Urinary bladder (tissue), 3 donors: ENCODE measurements at regions not wholly inside any gene's neighbourhood (a gene's known extent, or its start where the extent isn't known, plus 50 kb on each side); places are given as distances from the start of the nearest gene placed in this dataset.
"Not testable (repeated sequence)": the region's sequence is repeated elsewhere in the genome, so short reads cannot be mapped to it uniquely, and the experiment has no call there.

Source experiments
- DNase-seq: peaks from one replicate; pipeline ENCODE4 v3.0.0-alpha.2; 2015; ENCODE audit errors: extremely low spot score
- H3K27ac ChIP-seq: one replicate; pipeline ENCODE4 v1.5.1; 2013; ENCODE audit warnings: low read depth, mild to moderate bottlenecking, moderate library complexity
- H3K36me3 ChIP-seq: one replicate; pipeline ENCODE4 v1.6.1; 2013; ENCODE audit warnings: mild to moderate bottlenecking, moderate library complexity; ENCODE audit not compliant: insufficient read depth
- H3K4me1 ChIP-seq: one replicate; pipeline ENCODE4 v1.6.1; 2013; ENCODE audit warnings: mild to moderate bottlenecking, moderate library complexity; ENCODE audit not compliant: insufficient read depth
- H3K4me3 ChIP-seq: one replicate; pipeline ENCODE4 v1.5.1; 2013; ENCODE audit warnings: low read depth, low read length
- WGBS: extraction: QIAGEN DNeasy Blood & Tissue Kit; methylation state at CpG from one replicate; pipeline ENCODE4 v1.1.7; 2013; 5-methylcytosine and 5-hydroxymethylcytosine counted together
- donor health status: healthy with polysubstance abuse.
- donor health status: healthy.

DNA sequence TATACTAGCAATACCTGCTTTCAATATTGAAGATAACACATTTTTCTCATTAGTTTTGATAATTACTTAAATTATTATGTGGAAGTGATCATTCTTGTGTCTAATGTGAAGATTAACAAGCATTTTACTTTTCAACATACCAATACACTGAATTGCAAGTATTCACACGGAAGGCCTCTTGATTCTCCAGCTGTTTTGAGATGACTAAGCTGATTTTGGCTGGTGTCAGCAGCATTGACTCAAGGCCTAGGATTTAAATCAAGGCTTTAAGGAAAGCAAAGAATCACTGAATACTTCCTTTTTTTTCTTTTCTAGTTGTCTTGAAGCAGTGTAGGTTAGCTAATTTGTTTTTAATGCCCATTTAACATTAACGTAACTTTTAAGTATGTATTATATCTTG, 373.7 kb downstream of the SRGAP2C start:
- DNase-seq, result no peak
- H3K4me3 ChIP-seq, result no peak overlapping the region
- H3K4me1 ChIP-seq, result no peaks in the 10 kb centered on the region
- no peak overlapping the region for H3K27ac ChIP-seq
- WGBS, result 47% methylated on average over 2 of the region's 2 CpGs
- no peaks in the 10 kb centered on the region for H3K36me3 ChIP-seq

GRCh38 chr1:121566346-121566745, 381.6 kb downstream of the SRGAP2C start:
- no peak overlapping the region for H3K4me3 ChIP-seq
- no peaks in the 10 kb centered on the region for H3K4me1 ChIP-seq
- no peak overlapping the region for H3K27ac ChIP-seq
- no peaks in the 10 kb centered on the region for H3K36me3 ChIP-seq
- DNase-seq, result no peak
- whole genome bisulfite sequencing, result 42% methylated on average over 4 of the region's 4 CpGs

DNA sequence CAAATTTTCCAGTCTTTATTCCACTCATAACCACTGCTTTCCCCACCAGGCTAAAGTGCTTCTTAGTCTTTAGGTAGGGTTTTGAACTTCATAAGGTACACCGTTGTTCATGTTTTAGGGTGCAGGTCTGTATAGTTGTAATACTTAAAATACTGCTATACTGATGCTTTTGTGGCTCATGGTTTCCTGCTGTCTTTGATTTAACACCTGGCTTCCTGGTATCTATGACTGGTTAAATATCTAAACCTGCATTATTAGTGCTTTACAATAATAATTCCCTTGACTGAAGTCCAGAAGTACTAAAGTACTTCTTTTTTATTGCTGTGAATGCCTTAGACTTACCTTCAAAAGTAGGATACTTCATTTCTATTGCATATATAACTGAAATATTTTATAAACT, 384.7 kb downstream of the SRGAP2C start:
- Histone ChIP-seq H3K27ac (no peak overlapping the region), H3K4me3 (no peak overlapping the region), H3K36me3 (no peaks in the 10 kb centered on the region), H3K4me1 (no peaks in the 10 kb centered on the region)
- WGBS, result 83% methylated on average over 1 of the region's 1 CpG
- DNase-seq, result no peak

- not testable (repeated sequence) for H3K27ac ChIP-seq
- WGBS, result 94% methylated on average over 11 of the region's 11 CpGs
These were observed 389.2 kb downstream of the SRGAP2C start for GRCh38 chr1:121573881-121574504.

GRCh38 chr1:121574505-121574899, 389.7 kb downstream of the SRGAP2C start:
- not testable (repeated sequence) for H3K36me3 ChIP-seq, H3K27ac ChIP-seq, H3K4me1 ChIP-seq, H3K4me3 ChIP-seq, DNase-seq
- 92% methylated on average over 12 of the region's 12 CpGs for whole genome bisulfite sequencing

More at GRCh38 chr1:121573881-121574504, 389.2 kb downstream of the SRGAP2C start:
- DNase-seq, H3K36me3 ChIP-seq, H3K4me3 ChIP-seq, H3K4me1 ChIP-seq: not testable (repeated sequence)

DNA sequence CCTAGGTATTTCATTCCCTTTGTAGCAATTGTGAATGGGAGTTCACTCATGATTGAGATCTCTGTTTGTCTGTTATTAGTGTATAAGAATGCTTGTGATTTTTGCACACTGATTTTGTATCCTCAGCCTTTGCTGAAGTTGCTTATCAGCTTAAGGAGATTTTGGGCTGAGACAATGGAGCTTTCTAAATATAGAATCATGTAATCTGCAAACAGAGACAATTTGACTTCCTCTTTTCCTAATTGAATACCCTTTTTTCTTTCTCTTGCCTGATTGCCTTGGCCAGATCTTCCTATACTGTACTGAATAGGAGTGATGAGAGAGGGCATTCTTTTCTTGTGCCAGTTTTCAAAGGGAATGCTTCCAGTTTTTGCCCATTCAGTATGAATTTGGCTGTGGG, 398.1 kb downstream of the SRGAP2C start:
- DNase-seq, H3K4me3 ChIP-seq, H3K36me3 ChIP-seq, H3K27ac ChIP-seq, H3K4me1 ChIP-seq: not testable (repeated sequence)

DNA sequence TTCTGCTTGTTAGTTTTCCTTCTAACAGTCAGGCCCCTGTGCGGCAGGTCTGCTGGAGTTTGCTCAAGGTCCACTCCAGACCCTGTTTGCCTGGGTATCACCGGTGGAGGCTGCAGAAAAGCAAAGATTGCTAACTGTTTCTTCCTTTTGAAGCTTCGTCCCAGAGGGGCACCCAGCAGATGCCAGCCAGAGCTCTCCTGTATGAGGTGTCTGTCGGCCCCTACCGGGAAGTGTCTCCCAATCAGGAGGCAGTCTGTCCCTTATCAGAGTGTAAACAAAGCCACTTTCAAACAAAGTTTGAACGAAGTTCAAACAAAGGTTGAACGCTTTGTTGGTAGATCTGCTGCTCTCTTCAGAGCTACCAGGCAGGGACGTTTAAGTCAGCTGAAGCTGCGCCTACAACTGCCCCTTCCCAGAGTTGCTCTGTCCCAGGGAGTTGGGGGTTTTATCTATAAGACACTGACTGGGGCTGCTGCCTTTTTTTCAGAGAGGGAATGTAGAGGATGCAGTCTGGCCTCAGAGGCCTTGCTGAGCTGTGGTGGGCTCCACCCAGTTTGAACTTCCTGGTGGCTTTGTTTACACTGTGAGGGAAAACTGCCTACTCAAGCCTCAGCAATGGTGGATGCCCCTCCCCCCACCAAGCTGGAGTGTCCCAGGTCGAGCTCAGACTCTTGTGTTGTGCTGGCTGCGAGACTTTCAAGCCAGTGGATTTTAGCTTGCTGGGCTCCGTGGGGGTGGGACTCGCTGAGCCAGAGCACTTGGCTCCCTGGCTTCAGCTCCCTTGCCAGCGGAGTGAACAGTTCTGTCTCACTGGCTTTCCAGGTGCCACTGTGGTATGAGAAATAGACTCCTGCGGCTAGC, 401.8 kb downstream of the SRGAP2C start:
- 68% methylated on average over 15 of the region's 15 CpGs for WGBS
- Histone ChIP-seq H3K4me1 (no peaks in the 10 kb centered on the region), H3K4me3 (no peak overlapping the region), H3K36me3 (no peaks in the 10 kb centered on the region), H3K27ac (no peak overlapping the region)
- no peak for DNase-seq

DNA sequence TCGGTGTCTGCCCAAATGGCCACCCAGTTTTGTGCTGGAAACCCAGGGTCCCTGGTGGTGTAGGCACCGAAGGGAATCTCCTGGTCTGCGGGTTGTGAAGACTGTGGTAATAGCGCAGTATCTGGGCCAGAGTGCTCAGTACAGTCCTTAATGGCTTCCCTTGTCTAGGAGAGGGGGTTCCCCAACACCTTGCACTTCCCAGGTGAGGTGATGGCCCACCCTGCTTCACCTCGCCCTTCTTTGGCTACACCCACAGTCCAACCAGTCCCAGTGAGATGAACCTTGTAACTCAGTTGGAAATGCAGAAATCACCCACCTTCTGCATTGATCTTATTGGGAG, 402.4 kb downstream of the SRGAP2C start:
- Histone ChIP-seq H3K27ac (no peak overlapping the region), H3K4me1 (no peaks in the 10 kb centered on the region), H3K36me3 (no peaks in the 10 kb centered on the region), H3K4me3 (no peak overlapping the region)
- no peak for DNase-seq
- 91% methylated on average over 5 of the region's 5 CpGs for WGBS

GRCh38 chr1:121587777-121588176, 403.0 kb downstream of the SRGAP2C start:
- Histone ChIP-seq H3K4me1 (no peaks in the 10 kb centered on the region), H3K36me3 (no peaks in the 10 kb centered on the region), H3K27ac (no peak overlapping the region), H3K4me3 (no peak overlapping the region)
- DNase-seq, result no peak

DNA sequence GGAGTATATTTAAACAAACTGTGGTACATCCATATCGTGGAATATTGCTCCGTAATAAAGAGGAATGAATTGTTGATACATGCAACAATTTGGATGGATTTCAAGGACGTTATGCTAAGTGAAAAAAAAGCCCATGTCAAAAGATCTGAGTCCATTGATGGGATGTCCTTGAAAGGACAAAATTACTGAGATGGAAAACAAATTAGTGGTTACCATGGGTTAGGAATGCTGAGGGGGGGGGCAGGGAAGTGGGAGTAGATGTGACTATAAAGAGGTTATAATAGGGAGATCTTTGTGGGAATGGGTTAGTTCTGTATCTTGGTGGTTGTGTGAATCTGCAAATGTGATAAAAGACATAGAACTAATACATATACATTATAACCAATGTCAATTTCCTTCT, 409.3 kb downstream of the SRGAP2C start:
- DNase-seq, result no peak
- Histone ChIP-seq H3K36me3 (no peaks in the 10 kb centered on the region), H3K4me3 (no peak overlapping the region), H3K27ac (no peak overlapping the region), H3K4me1 (no peaks in the 10 kb centered on the region)
- 68% methylated on average over 3 of the region's 3 CpGs for WGBS

- Histone ChIP-seq H3K27ac (no peak overlapping the region), H3K36me3 (no peaks in the 10 kb centered on the region), H3K4me3 (no peak overlapping the region), H3K4me1 (no peaks in the 10 kb centered on the region)
- DNase-seq, result no peak
These were observed 410.3 kb downstream of the SRGAP2C start for GRCh38 chr1:121595089-121595488.

- 63% methylated on average over 3 of the region's 3 CpGs for WGBS
- H3K27ac ChIP-seq, DNase-seq, H3K4me3 ChIP-seq, H3K4me1 ChIP-seq, H3K36me3 ChIP-seq: not testable (repeated sequence)
These were observed 420.2 kb downstream of the SRGAP2C start for GRCh38 chr1:121604843-121605444.

DNA sequence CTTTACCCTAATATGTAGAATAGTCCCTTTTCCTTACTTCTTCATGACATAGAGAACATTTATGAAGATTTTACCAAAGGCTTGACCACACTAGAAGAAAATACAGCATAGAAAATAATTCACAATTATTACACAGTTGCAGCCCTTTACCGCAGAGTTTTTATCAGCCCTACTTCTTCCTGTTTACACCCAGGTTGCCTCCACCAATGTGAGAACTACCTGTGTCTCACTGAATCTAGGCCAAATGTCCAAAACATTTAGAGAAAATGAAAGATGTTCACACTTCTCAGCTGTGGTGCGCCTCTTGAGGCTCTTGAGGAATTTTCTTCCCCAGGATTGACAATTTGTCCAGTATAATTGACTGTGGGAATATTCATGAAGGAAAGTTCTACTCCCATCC, 422.7 kb downstream of the SRGAP2C start:
- H3K36me3 ChIP-seq, DNase-seq: not testable (repeated sequence)

More for the DNA sequence above, 422.7 kb downstream of the SRGAP2C start:
- WGBS, result no CpG with 5 or more reads among the region's 2 CpGs
- not testable (repeated sequence) for H3K27ac ChIP-seq, H3K4me1 ChIP-seq, H3K4me3 ChIP-seq
